ENCODE measurements at regions not wholly inside any gene's neighbourhood (a gene's known extent, or its start where the extent isn't known, plus 50 kb on each side); places are given as distances from the start of the nearest gene placed in this dataset.

DNA sequence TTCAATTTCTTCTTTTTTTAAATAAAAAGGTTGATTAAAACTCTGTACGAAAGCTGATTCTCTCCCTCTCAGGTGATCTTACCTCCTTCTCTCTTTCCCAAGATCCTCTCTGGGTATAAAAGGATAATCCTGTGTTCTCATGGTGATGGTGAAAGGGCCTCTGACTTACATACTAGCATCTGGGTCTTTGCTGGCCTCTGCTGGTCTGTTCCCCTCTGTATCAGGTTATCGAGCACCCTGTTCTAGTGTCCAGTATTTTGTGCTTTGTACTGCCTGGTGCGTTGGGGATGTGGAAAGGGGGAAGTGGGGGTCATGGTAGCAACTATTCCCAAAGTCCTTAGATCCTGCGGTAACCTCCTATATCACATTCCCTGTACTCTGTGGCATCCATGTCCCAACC lies 328.9 kb downstream of the NR2F1-AS1 start:
- TF ChIP-seq, protein P1, sequence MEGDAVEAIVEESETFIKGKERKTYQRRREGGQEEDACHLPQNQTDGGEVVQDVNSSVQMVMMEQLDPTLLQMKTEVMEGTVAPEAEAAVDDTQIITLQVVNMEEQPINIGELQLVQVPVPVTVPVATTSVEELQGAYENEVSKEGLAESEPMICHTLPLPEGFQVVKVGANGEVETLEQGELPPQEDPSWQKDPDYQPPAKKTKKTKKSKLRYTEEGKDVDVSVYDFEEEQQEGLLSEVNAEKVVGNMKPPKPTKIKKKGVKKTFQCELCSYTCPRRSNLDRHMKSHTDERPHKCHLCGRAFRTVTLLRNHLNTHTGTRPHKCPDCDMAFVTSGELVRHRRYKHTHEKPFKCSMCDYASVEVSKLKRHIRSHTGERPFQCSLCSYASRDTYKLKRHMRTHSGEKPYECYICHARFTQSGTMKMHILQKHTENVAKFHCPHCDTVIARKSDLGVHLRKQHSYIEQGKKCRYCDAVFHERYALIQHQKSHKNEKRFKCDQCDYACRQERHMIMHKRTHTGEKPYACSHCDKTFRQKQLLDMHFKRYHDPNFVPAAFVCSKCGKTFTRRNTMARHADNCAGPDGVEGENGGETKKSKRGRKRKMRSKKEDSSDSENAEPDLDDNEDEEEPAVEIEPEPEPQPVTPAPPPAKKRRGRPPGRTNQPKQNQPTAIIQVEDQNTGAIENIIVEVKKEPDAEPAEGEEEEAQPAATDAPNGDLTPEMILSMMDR (conservative IDR thresholded peaks at IDR 0.05), result peak; percentile 6; the same call in 1 of the 2 replicates
- TF ChIP-seq ZFX (IDR thresholded peaks at IDR 0.05), result no peak
